DND-41 (cell line): ENCODE measurements at regions not wholly inside any gene's neighbourhood (a gene's known extent, or its start where the extent isn't known, plus 50 kb on each side); places are given as distances from the start of the nearest gene placed in this dataset.

Experiments used
- ATAC-seq: fragments of 200-7000 bp; cut with Tn5 transposase; 3 replicates; pipeline ENCODE4 v1.9.1; 2021; ENCODE audit warnings: low read depth; ENCODE audit not compliant: insufficient read depth
- DNase-seq: peaks from one replicate; pipeline ENCODE4 v3.0.0-alpha.2; 2020
- H2AFZ ChIP-seq: 2 replicates; pipeline ENCODE4 v1.6.0; 2012; ENCODE audit warnings: low read depth, low read length
- H3K27ac ChIP-seq: 2 replicates; pipeline ENCODE4 v1.5.1; 2012; ENCODE audit warnings: low read length, inconsistent platforms
- H3K27me3 ChIP-seq: fragments of 200-600 bp; sonication (generic); 2 replicates; pipeline ENCODE4 v1.6.0; 2012; ENCODE audit warnings: low read length, mild to moderate bottlenecking, inconsistent platforms; ENCODE audit not compliant: insufficient read depth, poor library complexity
- H3K36me3 ChIP-seq: 2 replicates; pipeline ENCODE4 v1.5.1; 2012; ENCODE audit warnings: low read length, inconsistent platforms; ENCODE audit not compliant: insufficient read depth
- H3K4me1 ChIP-seq: 2 replicates; pipeline ENCODE4 v1.5.1; 2012; ENCODE audit warnings: mild to moderate bottlenecking, low read length; ENCODE audit not compliant: insufficient read depth
- H3K4me2 ChIP-seq: 2 replicates; pipeline ENCODE4 v1.6.0; 2012; ENCODE audit warnings: mild to moderate bottlenecking, moderate library complexity, low read length, inconsistent platforms; ENCODE audit not compliant: insufficient read depth
- H3K4me3 ChIP-seq, 2 experiments: fragments of 200-600 bp in 1 of 2; shearing (Covaris generic) in 1 of 2; 2 replicates each; pipeline ENCODE4 v1.5.1; 2012 to 2016; ENCODE audit warnings: inconsistent platforms in 2 of 2, low read length in 2 of 2, mild to moderate bottlenecking in 2 of 2, low read depth in 1 of 2, moderate library complexity in 1 of 2
- H3K79me2 ChIP-seq: 2 replicates; pipeline ENCODE4 v1.6.0; 2012; ENCODE audit warnings: low read length, inconsistent platforms; ENCODE audit not compliant: insufficient read depth
- H3K9ac ChIP-seq: 2 replicates; pipeline ENCODE4 v1.6.0; 2012; ENCODE audit warnings: low read depth, mild to moderate bottlenecking, inconsistent platforms, low read length, moderate library complexity
- H3K9me3 ChIP-seq: 2 replicates; pipeline ENCODE4 v1.5.1; 2012; ENCODE audit warnings: low read length, moderate library complexity, mild to moderate bottlenecking, inconsistent platforms; ENCODE audit not compliant: insufficient read depth, severe bottlenecking
- H4K20me1 ChIP-seq: 2 replicates; pipeline ENCODE4 v1.6.0; 2012; ENCODE audit warnings: low read length; ENCODE audit not compliant: insufficient read depth
- EZH2 ChIP-seq: IDR thresholded peaks from 3 replicates; pipeline ENCODE4 v1.6.1; 2012; ENCODE audit warnings: borderline replicate concordance, low read depth, mild to moderate bottlenecking, moderate library complexity, low read length, inconsistent platforms; ENCODE audit not compliant: severe bottlenecking
- TF ChIP-seq, protein P1 (sequence below): IDR thresholded peaks from 2 replicates; pipeline ENCODE4 v1.5.1; 2012; ENCODE audit warnings: borderline replicate concordance, low read length, moderate library complexity, mild to moderate bottlenecking; ENCODE audit not compliant: poor library complexity, severe bottlenecking; ENCODE audit errors: extremely low read depth

DNA sequence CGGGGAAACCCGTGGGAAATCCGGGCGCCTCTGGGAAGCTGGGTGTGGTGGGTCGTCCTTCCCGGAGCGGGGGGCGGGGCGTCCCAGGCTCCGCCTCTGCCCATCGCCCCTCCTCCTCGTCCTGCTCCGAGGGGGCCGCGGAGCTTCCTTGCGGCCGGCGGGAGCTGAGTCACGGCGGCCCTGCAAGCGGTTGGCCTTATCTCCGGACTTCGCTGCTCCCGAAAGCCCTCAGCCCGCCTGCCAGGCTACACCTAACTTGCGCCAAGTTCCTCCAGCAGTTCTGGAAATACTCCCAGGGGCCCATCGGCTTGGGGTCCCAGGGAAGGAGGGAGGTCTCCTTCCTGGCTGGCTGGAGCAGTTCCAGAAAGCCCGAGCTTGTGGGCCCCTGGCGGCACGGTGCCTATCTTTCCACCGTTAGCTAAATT, 54.1 kb upstream of the CDKN2AIPNL start:
- TF ChIP-seq, protein P1, sequence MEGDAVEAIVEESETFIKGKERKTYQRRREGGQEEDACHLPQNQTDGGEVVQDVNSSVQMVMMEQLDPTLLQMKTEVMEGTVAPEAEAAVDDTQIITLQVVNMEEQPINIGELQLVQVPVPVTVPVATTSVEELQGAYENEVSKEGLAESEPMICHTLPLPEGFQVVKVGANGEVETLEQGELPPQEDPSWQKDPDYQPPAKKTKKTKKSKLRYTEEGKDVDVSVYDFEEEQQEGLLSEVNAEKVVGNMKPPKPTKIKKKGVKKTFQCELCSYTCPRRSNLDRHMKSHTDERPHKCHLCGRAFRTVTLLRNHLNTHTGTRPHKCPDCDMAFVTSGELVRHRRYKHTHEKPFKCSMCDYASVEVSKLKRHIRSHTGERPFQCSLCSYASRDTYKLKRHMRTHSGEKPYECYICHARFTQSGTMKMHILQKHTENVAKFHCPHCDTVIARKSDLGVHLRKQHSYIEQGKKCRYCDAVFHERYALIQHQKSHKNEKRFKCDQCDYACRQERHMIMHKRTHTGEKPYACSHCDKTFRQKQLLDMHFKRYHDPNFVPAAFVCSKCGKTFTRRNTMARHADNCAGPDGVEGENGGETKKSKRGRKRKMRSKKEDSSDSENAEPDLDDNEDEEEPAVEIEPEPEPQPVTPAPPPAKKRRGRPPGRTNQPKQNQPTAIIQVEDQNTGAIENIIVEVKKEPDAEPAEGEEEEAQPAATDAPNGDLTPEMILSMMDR = no peak
- no peak for TF ChIP-seq EZH2

DNA sequence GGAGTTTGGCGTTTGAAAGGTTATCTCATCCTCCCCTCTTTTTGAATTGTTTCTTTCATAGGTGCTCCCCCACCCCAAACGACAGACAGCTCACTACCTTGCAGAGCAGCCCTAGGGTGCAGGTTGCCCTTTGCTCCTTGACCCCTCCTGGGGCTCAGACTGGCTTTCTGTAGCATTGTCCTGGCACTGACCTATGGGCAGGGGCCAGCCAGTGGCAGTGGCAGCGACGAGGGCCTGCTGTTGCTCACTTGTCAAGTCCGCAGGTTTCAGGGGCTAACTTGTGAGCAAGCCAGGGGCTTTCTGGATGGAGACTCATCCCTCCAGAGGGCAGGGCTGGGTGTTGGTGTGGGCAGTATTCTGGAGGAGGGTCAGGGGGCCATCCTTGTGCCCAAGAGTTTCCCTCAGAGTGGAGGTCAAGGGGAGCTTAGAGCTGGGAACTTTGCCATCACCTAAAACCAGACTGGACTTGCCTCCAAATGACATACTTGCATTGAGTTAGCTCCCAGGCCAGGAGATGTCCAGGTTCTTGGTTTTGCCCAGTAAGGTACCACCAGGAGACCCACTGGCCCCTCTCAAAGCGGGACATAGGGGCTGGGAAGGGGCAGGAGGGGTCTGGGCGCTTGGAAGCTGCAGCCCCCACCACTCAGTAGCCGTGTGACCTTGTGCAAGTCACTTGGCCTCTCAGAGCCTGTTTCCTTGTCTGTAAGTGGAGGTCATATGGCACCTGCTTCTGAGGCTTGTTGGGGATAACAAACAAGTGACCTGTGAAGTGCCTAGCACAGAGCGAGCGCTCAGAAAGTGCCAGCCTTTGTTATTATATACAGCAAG, 53.5 kb upstream of the CDKN2AIPNL start:
- Histone ChIP-seq H3K27ac (peak overlapping the region; percentile 78; the same call in 1 of the 2 replicates), H3K36me3 (no peaks in the 10 kb centered on the region), H3K4me3 (peak overlapping the region; percentile 29 to 64; a peak in 3 of 4 replicates), H3K4me2 (peak overlapping the region; percentile 81), H3K9ac (peak overlapping the region; percentile 75), H3K79me2 (no peaks in the 10 kb centered on the region), H3K4me1 (peaks cover 21% of the 10 kb centered on the region), H3K27me3 (no peaks in the 10 kb centered on the region), H4K20me1 (no peaks in the 10 kb centered on the region), H2AFZ (peak overlapping the region; percentile 86), H3K9me3 (no peaks in the 10 kb centered on the region)
- TF ChIP-seq, protein P1 = no peak
- no peak for TF ChIP-seq EZH2
- ATAC-seq = peak; percentile 51
- no peak for DNase-seq

More for the DNA sequence above, 54.1 kb upstream of the CDKN2AIPNL start:
- Histone ChIP-seq H3K9ac (peak overlapping the region; percentile 75), H4K20me1 (no peaks in the 10 kb centered on the region), H3K79me2 (no peaks in the 10 kb centered on the region), H3K4me1 (peaks cover 21% of the 10 kb centered on the region), H2AFZ (peak overlapping the region; percentile 86), H3K4me2 (peak overlapping the region; percentile 81), H3K4me3 (peak overlapping the region; percentile 29 to 64), H3K36me3 (no peaks in the 10 kb centered on the region), H3K27me3 (no peaks in the 10 kb centered on the region), H3K9me3 (no peaks in the 10 kb centered on the region), H3K27ac (peak overlapping the region; percentile 78)
- peak; percentile 87 for ATAC-seq
- peak; percentile 73 for DNase-seq

DNA sequence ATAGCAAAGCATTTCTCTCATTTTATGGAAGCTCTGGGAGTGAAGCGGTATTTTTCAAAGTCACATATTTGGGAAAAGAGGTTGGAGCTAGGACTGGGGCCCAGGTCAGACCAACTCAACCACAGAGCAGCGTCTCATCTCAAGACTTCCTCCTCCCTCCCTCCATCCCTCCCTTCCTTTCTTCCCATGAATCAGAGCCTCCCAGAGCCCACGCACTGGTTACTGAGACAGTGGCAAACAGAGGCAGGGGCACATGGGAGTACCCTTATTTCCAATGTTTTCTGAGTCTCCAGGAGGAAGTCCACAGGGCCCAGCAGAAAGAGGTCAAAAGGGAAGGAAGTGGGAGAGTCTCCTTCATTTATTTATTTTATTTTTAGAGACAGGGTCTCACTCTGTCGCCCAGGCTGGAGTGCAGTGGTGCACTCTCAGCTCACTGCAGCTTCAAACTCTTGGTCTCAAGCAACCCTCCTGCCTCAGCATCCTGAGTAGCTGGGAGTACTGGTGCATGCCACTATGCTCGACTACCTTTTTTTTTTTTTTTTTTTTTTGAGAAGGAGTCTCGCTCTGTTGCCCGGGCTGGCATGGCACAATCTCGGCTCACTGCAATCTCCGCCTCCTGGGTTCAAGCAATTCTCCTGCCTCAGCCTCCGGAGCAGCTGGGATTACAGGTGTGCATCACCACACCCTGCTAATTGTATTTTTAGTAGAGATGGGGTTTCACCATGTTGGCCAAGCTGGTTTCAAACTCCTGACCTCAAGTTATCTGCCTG, 52.5 kb upstream of the CDKN2AIPNL start:
- Histone ChIP-seq H3K36me3 (no peaks in the 10 kb centered on the region), H3K4me3 (no peak overlapping the region), H3K27ac (no peak overlapping the region), H3K4me2 (no peak overlapping the region), H3K79me2 (no peaks in the 10 kb centered on the region), H3K27me3 (no peaks in the 10 kb centered on the region), H3K4me1 (peaks cover 21% of the 10 kb centered on the region), H4K20me1 (no peaks in the 10 kb centered on the region), H3K9ac (no peak overlapping the region), H2AFZ (no peak overlapping the region), H3K9me3 (no peaks in the 10 kb centered on the region)
- TF ChIP-seq, protein P1 = no peak
- TF ChIP-seq EZH2 = no peak
- ATAC-seq (no peak), DNase-seq (no peak)
